ENCODE measurements at regions not wholly inside any gene's neighbourhood (a gene's known extent, or its start where the extent isn't known, plus 50 kb on each side); places are given as distances from the start of the nearest gene placed in this dataset.
"Not testable (repeated sequence)": the region's sequence is repeated elsewhere in the genome, so short reads cannot be mapped to it uniquely, and the experiment has no call there.

DNA sequence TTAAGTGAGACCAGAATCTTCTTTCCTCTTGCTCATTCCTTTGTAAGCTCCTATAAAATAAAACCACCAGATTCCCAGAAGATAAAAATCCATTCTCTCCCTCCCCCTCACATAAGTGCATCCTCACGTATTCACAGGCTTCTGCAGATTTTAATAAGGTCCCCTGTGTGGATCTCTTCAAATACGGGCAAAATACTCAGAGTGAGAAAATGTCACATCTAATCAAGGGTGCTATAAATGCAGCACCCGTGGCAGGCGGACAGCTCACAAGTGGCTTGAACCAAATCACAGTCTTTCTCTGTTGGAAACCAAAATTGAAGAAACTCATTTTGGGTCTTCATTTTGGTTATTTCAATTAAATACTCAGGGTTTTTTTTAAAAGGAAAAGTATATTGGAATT is 212.9 kb upstream of the CMC1 start:
- no peak for DNase-seq (ENCODE audit: extremely low read depth in 1 of 2, low read depth in 1 of 2)

DNA sequence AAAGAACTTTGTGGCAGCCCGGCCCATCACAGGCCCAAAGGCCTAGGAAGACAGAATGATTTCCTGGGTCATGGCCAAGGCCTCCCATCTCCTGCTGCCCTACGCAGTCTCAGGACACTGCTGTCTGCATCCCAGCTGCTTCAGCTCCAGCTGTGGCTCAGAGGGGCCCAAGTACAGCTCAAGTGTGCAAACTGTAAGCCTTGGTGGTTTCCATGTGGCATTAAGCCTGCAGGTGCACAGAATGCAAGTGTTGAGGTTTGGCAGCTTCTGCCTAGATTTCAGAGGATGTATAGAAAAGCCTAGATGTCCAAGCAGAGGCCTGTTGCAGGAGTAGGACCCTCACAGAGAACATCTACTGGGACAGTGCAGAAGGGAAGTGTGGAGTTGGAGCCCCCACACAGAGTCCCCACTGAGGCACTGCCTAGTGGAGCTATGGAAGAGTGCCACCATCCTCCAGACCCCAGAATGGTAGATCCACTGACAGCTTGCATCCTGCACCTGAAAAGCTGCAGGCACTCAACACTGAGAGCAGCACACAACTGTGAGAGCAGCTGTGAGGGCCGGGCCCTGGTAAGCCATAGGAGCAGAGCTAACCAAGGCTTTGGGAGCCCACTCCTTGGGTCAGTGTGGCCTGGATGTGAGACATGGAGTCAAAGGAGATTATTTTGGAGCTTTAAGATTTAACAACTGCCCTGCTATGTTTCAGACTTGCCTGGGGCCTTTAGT is 208.2 kb upstream of the CMC1 start:
- DNase-seq (ENCODE audit: extremely low read depth in 1 of 2, low read depth in 1 of 2), result no peak

DNA sequence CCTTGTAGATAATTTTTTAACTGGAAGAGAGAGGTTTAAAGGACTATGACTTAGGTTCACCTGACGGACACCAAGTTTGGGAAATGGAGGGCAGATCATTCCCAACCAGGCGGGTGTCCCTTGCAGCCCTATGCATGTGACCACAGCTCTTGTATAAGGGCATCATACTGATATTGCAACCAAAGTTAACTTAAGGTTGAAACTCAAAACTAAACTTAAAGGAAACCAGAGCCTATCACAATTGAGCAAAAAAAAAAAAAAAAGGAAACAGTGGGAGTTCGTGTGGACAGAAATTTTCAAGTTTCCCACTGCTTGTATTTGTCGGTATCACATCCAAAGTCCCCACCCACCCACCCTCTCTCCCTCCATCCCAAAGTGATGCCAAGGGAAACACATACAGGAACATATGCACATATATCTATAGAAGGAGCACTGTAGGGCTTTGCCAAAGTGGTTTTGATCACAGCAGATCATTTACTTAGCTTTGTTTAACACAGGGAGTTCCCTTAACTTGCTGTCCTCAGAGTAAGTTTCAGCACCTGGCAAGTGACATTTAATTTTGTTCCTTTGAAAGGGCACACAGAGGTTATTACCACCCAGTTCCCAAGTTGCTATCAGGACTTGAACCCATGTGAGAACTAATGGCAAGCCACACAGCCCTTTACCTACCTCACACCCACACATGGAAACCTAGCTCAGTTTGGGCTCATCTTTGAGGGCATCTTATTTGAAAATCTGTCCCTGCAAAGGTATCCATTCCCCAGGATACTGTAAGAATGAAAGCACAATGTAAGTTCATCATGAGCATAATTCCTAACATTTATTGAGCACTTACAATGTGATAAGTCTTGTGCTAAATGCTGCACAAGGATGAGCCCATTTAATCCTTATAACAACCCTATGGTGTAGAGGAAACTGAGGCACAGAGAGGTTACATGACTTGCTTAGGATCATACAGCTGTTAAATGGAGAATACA is 204.5 kb upstream of the CMC1 start:
- no peak for DNase-seq (ENCODE audit: extremely low read depth in 1 of 2, low read depth in 1 of 2)

DNA sequence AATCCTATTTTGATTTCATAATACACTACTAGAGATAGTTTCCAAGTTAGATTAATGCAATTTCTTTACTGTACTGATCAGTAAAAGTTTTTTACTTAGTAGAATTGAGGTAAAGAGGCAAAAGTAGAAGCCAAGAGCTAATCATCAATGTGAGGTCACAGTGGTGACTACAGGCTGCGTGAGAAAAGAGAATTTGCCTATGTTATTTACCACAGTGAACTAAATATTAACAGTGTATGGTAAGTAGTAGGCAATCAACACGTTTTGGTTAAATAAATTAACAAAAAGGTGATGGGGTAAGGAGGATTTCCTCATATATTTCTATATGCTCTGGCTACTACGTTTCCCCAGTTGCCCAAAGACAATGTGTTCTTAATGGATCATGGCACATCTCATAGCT is 202.2 kb upstream of the CMC1 start:
- no peak for DNase-seq (ENCODE audit: extremely low read depth in 1 of 2, low read depth in 1 of 2)

DNA sequence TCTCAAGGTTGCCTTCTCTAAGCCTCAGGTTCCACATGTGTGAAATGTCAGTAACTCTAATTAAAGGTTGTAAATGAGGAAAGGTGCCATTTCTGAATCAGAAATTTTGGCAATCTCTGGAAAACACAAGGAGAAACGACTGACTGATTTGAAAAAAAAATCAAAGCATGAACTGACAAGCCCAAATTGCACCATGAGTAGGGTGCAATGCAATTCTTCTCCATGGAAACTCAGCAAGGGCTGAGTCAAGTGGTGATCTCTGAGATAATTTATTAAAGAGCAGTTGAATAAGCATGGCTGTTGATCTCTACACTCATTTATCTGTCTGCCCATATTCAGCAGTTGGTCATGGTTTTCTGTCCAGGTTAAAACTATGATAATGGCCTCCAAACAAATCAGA is 201.6 kb upstream of the CMC1 start:
- no peak for DNase-seq (ENCODE audit: extremely low read depth in 1 of 2, low read depth in 1 of 2)

DNA sequence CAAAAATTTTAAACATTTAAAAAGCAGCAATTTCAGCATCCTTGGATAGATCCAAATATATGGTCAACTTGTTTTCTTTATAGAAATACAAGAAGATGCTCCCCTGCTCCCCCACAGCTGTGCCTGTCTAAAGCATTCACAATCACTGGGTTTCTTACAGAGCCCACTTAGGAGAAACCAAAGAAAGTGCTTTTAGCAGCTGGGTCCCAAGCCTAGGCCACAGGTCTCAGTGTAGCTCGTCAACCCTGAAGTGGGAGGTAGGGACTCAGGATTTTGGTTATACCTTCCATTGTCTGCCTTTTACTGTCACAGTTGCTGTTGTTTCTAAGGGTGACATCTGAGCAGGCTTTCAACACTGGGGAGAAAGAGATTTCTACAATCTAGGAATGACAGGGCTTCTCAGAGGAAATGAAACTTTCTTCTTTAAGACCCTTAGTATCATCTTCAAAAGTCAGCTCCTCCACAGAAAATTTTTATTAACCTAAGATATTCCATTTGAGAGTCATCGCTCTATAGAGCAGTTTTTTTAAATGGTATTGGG is 199.3 kb upstream of the CMC1 start:
- DNase-seq (ENCODE audit: extremely low read depth in 1 of 2, low read depth in 1 of 2), result no peak

DNA sequence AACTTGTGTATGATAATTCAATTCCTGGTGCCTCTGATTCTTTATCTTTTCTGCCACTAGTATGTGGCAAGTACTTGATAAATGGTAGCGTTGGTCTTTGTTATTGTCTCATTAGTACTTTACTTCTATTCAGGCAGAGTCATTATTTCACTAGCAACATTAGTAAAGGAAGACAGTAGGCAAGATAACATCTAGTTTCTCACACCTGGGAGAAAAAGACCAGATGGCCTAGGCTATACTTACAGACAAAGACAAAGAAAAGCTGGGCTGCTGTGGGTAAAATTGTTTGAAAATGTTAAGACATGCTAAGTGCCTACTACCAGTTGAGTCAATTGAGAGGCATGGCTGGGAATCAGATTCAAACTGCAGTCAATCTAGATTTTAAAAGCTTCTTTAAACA is 198.7 kb upstream of the CMC1 start:
- DNase-seq (ENCODE audit: extremely low read depth in 1 of 2, low read depth in 1 of 2), result no peak

DNA sequence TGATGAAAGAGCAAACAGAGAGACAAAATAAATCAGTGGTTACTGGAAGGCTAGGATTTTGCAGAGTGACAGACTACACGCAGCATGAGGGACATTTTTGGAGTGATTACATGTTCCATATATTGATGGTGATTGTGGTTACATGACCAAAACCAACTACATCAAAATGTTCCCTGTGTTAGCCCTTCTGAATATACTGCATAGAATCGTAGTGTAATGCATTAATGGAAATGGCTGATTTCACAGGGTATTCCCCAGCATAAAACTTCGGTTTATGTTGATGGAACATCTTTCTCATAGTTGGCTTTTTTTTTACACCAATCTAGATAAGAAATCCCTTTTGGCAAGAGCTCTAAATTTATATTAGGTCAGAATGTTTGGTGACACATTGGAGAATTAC is 191.3 kb upstream of the CMC1 start:
- no peak for DNase-seq (ENCODE audit: extremely low read depth in 1 of 2, low read depth in 1 of 2)

DNA sequence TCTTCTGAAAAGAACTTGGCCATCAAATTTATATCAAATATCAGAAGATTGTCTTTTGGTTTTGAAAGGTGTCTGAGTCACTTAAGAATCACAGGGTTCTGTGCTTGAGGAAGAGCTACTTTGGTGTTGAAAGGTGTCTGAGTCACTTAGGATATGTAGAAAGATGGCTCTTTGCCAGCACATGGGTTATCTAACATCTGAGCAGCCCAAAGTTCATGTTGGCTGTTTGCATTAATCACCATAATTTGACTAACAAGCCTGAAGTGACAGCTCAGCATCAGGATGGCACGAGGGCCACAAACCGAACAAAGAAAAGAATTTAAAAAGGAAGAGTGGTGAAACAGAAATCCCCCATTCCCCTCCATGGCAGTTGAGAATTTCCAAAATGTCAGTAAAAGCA is 190.5 kb upstream of the CMC1 start:
- DNase-seq (ENCODE audit: extremely low read depth in 1 of 2, low read depth in 1 of 2), result no peak

DNA sequence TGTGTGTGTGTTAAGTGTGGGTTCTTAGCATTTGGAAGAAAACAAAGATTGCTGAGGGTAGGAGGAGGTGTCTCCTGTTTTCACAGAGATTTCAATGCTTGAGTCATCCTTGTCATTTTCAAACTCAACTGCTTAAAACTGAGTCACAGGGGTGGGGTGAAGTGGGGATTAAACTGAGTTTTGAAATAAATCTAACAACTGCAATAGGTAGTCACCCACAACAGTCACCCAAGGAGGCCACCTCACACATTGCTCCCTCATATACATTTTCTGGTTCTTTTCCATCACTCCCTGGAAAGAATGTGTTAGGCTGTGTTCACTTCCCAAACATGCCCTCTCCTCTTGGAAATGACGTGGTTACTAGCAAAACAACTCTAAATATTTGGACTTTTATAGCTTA is 187.7 kb upstream of the CMC1 start:
- no peak for DNase-seq (ENCODE audit: extremely low read depth in 1 of 2, low read depth in 1 of 2)

DNA sequence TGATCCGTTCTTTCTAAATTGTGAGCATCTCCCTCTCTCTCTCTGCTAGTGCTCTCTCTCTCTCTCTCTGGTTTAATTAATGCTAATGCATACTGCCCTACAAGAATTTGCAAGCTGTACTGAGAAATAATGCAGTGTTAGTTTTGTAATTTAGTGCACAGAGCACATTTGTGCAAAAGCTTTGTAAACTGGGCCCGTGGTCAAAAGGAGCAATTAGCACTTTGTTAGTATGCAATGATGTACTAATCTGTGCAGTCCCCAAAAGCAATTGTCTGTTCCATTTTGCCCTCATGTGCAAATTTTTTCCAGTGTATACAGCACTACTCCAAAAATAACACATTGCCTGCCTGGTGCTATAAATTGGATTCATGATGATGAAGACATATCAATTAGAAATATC is 184.6 kb upstream of the CMC1 start:
- no peak for DNase-seq (ENCODE audit: extremely low read depth in 1 of 2, low read depth in 1 of 2)

DNA sequence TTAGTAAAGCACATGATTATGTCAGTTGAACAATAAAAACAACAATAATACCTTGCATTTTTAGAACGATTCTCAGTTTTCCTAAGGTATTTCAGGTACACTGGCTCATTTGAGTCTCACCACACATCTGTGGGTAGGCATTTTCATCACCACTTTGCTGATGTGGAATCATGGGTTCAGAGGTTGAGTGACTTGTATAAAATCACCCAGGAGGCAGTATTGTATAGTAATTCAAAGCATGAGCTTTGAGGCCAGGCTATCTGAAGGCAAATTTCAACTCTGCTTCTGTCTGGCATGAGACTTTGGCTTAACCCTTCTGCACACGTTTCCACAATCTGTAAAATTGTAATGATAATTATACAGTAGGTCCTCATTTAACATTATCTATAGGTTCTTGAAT is 183.9 kb upstream of the CMC1 start:
- no peak for DNase-seq (ENCODE audit: extremely low read depth in 1 of 2, low read depth in 1 of 2)

DNA sequence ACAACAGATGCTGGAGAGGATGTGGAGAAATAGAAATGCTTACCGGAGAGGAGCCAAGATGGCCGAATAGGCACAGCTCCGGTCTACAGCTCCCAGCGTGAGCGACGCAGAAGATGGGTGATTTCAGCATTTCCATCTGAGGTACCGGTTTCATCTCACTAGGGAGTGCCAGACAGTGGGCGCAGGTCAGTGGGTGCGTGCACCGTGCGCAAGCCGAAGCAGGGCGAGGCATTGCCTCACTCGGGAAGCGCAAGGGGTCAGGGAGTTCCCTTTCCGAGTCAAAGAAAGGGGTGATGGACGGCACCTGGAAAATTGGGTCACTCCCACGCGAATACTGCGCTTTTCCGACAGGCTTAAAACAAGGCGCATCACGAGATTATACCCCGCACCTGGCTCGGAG is 182.2 kb upstream of the CMC1 start:
- not testable (repeated sequence) for DNase-seq (ENCODE audit: extremely low read depth in 1 of 2, low read depth in 1 of 2)

DNA sequence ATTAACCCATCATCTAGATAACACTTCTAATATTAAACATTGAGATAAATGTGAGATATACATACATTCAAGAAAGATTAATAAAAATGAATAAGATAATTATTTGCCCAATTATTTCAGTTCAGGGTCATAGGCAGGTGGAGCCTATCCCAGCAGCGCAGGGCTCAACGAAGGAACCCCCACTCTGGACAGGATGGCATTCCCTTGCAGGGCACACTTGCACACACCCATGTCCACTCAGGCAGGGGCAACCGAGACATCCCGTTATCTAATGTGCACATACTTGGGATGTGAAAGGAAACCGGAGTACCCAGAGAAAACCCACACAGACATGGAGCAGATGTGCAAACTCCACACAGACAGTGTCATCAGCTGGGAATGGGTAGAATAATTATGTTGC is 175.4 kb upstream of the CMC1 start:
- DNase-seq (ENCODE audit: extremely low read depth in 1 of 2, low read depth in 1 of 2), result no peak

DNA sequence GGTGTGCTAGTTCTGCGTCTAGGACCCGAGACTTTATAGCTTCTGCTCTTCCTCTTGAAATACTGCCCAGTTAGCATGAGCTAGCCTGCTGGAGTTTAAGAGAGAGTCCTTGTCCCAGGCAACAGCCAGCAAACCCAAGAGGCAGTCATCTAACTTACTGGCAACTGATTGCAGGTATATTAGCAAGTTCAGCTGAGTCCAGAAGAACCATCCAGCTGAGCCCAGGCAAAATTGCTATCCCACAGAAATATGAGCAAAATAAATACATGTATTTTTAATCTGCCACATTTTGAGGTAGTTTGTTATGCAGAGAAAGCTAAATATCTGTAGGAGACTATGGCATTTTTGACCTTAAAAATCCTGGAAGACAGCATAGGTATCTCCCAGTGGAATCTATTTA is 174.4 kb upstream of the CMC1 start:
- DNase-seq (ENCODE audit: extremely low read depth in 1 of 2, low read depth in 1 of 2), result no peak

DNA sequence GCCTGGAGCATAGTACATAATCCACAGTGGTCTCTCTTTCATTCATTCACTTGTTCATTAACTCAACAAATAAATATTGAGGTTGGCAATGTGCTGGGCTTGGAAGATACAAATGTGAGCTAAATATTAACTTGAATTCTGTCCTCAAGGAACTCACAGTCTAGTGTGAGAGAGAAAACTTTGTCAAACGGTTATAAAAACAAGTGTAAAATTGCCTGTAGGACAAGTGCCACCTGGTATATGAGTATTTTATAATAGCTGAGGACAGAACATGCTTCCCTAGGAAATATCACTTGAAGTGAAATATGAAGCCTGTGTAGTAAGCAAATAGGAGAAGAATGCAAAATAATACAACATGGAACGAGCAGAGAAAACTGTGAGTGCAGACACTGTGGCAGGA is 173.1 kb upstream of the CMC1 start:
- DNase-seq (ENCODE audit: extremely low read depth in 1 of 2, low read depth in 1 of 2), result no peak

DNA sequence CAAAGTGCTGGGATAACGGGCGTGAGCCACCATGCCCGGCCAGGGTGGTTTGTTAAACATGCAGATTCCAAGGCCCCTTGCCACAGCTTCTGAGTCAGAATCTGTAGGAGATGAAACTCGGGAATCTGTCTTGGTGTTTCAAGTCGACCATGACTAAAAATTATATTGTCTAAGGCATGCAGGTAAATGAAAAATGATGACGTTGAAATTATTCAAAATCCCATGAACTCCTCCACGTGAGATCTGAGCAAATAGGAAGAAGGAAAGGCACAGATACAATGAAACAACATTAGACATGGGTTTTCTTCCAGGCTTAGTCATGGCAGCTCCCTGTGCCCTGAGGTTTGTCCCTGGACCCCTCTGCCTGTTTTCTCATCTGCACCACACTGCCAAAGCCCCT is 172.0 kb upstream of the CMC1 start:
- no peak for DNase-seq (ENCODE audit: extremely low read depth in 1 of 2, low read depth in 1 of 2)

DNA sequence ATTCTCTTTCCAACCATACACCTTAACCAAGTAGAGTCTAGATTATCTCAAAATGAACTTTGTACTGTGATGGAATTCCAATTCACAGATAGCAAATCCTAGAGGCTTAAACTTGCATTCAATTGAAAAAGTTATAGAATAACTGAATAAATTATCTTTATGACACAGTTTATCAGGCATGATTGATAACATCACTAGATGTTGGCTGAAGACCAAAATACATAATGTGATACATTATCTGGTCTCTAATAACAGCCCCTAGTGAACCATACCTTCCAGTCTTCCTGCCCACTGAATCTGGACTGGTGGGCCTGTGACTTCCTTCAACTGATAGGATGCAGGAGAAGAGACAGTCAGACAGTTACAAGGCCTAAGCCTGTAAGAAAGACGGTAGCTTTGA is 165.2 kb upstream of the CMC1 start:
- no peak for DNase-seq (ENCODE audit: extremely low read depth in 1 of 2, low read depth in 1 of 2)

DNA sequence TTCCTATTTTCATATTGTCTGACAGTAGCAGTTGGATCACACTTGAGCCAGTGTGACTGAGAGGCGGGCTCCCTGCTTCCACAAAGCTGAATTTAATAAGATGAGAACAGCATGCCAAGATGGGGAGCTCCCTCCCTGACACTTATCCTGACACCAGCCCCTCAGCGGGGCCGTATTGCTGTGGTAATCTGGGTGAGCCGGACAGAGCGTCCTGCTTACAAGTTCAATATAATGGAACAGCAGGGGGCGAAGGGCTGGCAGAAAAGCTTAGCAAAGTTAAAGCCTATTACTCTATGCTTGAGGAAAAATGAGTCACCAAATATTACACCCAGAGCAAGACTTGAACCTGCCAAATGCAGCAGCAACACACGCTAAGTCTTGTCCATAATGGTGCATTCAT is 163.8 kb upstream of the CMC1 start:
- no peak for DNase-seq (ENCODE audit: extremely low read depth in 1 of 2, low read depth in 1 of 2)

DNA sequence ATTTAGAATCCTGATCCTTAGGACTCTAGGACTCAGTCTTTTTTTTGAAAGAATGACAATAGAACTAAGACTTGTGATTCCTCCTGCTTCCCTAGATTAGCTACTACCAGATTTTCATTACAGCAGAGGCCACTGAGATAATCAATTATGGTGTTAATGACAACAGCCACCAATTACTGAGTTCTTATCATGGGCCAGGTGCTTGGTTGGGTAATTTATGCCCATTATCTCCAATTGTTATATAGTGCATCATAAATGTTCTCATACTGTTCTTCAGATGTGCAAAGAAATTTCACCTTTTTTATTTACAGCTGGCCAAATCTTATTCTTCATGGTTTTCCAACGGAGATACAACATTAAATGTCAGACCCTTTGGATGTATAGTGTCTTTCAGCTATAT is 162.9 kb upstream of the CMC1 start:
- no peak for DNase-seq (ENCODE audit: extremely low read depth in 1 of 2, low read depth in 1 of 2)

DNA sequence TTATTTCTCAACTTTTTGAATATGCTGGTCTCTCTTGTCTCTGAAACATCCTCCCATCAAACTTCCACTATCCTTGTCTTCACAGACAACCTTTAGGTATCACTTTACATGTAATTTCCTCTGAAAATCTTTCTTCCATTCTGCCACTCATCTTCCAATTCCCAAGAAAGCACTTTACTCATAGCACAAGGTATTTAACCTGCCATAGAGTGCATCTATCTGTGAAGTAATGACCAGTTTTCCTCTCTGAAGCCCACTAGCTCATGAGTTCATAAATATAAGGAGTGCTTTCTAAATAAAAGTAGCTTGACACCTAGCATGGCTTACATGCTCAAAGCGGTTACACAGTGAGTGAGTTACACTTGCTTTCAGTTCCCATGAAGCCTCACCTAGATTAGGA is 160.7 kb upstream of the CMC1 start:
- no peak for DNase-seq (ENCODE audit: extremely low read depth in 1 of 2, low read depth in 1 of 2)

DNA sequence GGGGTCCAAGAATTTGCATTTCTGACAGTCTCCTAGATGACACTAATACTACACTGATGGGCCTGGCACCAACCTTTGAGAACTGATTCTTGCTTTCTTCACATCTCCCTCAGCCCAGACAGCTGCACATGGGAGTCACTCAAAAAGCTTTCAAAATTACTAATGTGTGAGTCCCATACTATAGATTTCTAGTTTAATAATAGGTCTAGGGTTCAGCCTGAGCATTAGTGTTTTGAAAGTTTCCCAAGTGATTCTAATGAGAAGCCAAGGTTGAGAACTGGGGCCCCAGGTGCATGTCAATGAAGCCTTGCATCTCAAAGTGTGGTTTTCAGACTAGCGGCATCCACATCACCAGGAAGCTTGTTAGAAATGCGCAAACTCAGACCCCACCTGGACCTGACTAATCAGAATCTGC is 159.9 kb upstream of the CMC1 start:
- no peak for DNase-seq (ENCODE audit: extremely low read depth in 1 of 2, low read depth in 1 of 2)

All from activated CD8-positive, alpha-beta memory T cell treated with anti-CD3 and anti-CD28 coated beads for 1 hour (primary cell).